ENCODE measurements at regions not wholly inside any gene's neighbourhood (a gene's known extent, or its start where the extent isn't known, plus 50 kb on each side); places are given as distances from the start of the nearest gene placed in this dataset.
"Not testable (repeated sequence)": the region's sequence is repeated elsewhere in the genome, so short reads cannot be mapped to it uniquely, and the experiment has no call there.

DNA sequence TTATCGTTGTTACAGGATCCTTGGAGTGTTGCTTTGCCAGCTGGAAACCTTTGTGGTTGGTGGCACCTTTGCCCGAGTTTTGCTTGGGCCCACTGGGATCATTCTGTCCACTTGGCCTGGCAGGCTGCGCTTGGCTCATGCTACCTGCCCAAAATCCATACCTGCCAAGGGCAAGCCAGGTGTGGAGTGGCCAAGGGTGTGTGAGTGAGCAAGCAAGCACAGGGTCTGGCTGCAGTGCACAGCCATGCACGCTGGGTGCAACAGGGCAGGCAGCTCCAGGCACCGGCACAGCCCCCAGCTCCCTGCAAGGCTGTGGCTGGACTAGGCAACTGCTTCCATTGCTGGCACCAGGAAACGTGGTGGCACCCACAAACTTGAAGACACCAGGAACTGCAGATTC lies 421.8 kb downstream of the ARL4A start:
- ChIA-PET CTCF (no interaction called here), POLR2A (ENCODE audit: low non-redundant PET) (interaction anchor here (0.6 kb wide), 1 partner anchor 534 kb away, joined by 3 read pairs; no protein-coding TSS in a partner anchor)
- Histone ChIP-seq H3K36me3 (ENCODE audit: insufficient read depth, low read length, poor library complexity, severe bottlenecking) (no peaks in the 10 kb centered on the region), H3K4me1 (ENCODE audit: insufficient read depth, low read length, poor library complexity, severe bottlenecking) (no peaks in the 10 kb centered on the region), H3K27ac (ENCODE audit: low read depth, low read length, poor library complexity, severe bottlenecking) (no peak overlapping the region), H3K27me3 (replicated peaks; ENCODE audit: insufficient read depth, low read depth, low read length, poor library complexity) (peaks cover 4% of the 10 kb centered on the region), H3K9me3 (ENCODE audit: low read depth, low read length, poor library complexity, severe bottlenecking) (no peaks in the 10 kb centered on the region), H3K4me3 (ENCODE audit: low read depth, low read length, poor library complexity, severe bottlenecking) (no peak overlapping the region)
- TF ChIP-seq, protein P1, sequence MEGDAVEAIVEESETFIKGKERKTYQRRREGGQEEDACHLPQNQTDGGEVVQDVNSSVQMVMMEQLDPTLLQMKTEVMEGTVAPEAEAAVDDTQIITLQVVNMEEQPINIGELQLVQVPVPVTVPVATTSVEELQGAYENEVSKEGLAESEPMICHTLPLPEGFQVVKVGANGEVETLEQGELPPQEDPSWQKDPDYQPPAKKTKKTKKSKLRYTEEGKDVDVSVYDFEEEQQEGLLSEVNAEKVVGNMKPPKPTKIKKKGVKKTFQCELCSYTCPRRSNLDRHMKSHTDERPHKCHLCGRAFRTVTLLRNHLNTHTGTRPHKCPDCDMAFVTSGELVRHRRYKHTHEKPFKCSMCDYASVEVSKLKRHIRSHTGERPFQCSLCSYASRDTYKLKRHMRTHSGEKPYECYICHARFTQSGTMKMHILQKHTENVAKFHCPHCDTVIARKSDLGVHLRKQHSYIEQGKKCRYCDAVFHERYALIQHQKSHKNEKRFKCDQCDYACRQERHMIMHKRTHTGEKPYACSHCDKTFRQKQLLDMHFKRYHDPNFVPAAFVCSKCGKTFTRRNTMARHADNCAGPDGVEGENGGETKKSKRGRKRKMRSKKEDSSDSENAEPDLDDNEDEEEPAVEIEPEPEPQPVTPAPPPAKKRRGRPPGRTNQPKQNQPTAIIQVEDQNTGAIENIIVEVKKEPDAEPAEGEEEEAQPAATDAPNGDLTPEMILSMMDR (conservative IDR thresholded peaks at IDR 0.05; ENCODE audit: low read depth, low read length): no peak
- TF ChIP-seq EZH2 (IDR thresholded peaks at IDR 0.05; ENCODE audit: borderline replicate concordance, low read depth, low read length, poor library complexity, severe bottlenecking): no peak
- DNase-seq (ENCODE audit: low spot score): no peak
- no TSS peak for BruUV-seq (replicated peaks)
- intact Hi-C loops (cut with micrococcal nuclease; ENCODE audit: unreplicated experiment): no loop called here

DNA sequence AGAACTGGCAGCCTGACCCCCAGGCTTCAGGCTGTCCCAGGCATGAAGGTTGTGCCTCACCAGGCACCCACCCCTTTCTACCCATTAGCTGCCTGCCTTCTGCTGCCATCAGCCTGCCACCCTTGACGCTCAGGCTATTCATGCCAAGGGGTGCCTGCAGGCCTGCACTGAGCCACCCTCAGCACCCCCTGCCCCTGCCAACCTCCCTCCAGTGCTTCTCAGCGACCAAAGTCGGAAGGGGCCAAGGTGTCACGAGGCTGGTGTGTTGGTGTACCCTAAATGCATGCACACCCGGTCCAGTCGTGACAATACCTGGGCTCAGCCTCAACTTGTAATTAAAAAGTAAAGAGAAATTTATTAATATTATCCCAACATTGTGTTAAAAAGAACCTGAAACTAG lies 422.7 kb downstream of the ARL4A start:
- H3K27me3 ChIP-seq (replicated peaks; ENCODE audit: insufficient read depth, low read depth, low read length, poor library complexity): peaks cover 3% of the 10 kb centered on the region
- H3K4me3 ChIP-seq (ENCODE audit: low read depth, low read length, poor library complexity, severe bottlenecking): no peak overlapping the region
- no peaks in the 10 kb centered on the region for H3K4me1 ChIP-seq (ENCODE audit: insufficient read depth, low read length, poor library complexity, severe bottlenecking)
- CTCF ChIA-PET: no interaction called here
- POLR2A ChIA-PET (ENCODE audit: low non-redundant PET): no interaction called here
- TF ChIP-seq EZH2 (IDR thresholded peaks at IDR 0.05; ENCODE audit: borderline replicate concordance, low read depth, low read length, poor library complexity, severe bottlenecking): no peak
- TF ChIP-seq, protein P1 (conservative IDR thresholded peaks at IDR 0.05; ENCODE audit: low read depth, low read length): no peak
- H3K9me3 ChIP-seq (ENCODE audit: low read depth, low read length, poor library complexity, severe bottlenecking): no peaks in the 10 kb centered on the region
- no TSS peak for BruUV-seq (replicated peaks)
- H3K36me3 ChIP-seq (ENCODE audit: insufficient read depth, low read length, poor library complexity, severe bottlenecking): no peaks in the 10 kb centered on the region
- intact Hi-C loops (cut with micrococcal nuclease; ENCODE audit: unreplicated experiment): loop anchor here (10.0 kb wide), 1 partner anchor 425 kb away; the partner anchor contains the start of gene ARL4A
- DNase-seq (ENCODE audit: low spot score): no peak
- no peak overlapping the region for H3K27ac ChIP-seq (ENCODE audit: low read depth, low read length, poor library complexity, severe bottlenecking)

DNA sequence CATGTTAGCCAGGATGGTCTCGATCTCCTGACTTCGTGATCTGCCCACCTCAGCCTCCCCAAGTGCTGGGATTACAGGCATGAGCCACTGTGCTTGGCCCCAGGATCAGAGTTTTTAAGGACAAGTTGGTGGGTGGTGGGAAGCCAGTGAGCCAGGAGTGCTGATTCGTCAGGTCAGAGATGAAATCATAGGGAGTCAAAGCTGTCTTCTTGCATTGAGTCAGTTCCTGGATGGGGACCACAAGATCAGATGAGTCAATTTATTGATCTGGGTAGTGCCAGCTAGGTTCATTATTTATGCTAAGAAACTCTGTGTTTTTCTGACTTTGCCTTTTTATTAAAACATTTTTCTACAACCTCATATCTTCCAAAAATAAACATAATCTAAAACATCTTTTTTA lies 423.8 kb downstream of the ARL4A start:
- no peak for DNase-seq (ENCODE audit: low spot score)
- ChIA-PET CTCF (no interaction called here), POLR2A (ENCODE audit: low non-redundant PET) (no interaction called here)
- no peak overlapping the region for H3K27ac ChIP-seq (ENCODE audit: low read depth, low read length, poor library complexity, severe bottlenecking)
- no peak overlapping the region for H3K4me3 ChIP-seq (ENCODE audit: low read depth, low read length, poor library complexity, severe bottlenecking)
- H3K27me3 ChIP-seq (replicated peaks; ENCODE audit: insufficient read depth, low read depth, low read length, poor library complexity): no peaks in the 10 kb centered on the region
- intact Hi-C loops (cut with micrococcal nuclease; ENCODE audit: unreplicated experiment): loop anchor here (10.0 kb wide), 1 partner anchor 426 kb away; the partner anchor contains the start of gene ARL4A
- no peaks in the 10 kb centered on the region for H3K4me1 ChIP-seq (ENCODE audit: insufficient read depth, low read length, poor library complexity, severe bottlenecking)
- no peak for TF ChIP-seq EZH2 (IDR thresholded peaks at IDR 0.05; ENCODE audit: borderline replicate concordance, low read depth, low read length, poor library complexity, severe bottlenecking)
- TF ChIP-seq, protein P1 (conservative IDR thresholded peaks at IDR 0.05; ENCODE audit: low read depth, low read length): no peak
- BruUV-seq (replicated peaks): no TSS peak
- no peaks in the 10 kb centered on the region for H3K36me3 ChIP-seq (ENCODE audit: insufficient read depth, low read length, poor library complexity, severe bottlenecking)
- no peaks in the 10 kb centered on the region for H3K9me3 ChIP-seq (ENCODE audit: low read depth, low read length, poor library complexity, severe bottlenecking)

DNA sequence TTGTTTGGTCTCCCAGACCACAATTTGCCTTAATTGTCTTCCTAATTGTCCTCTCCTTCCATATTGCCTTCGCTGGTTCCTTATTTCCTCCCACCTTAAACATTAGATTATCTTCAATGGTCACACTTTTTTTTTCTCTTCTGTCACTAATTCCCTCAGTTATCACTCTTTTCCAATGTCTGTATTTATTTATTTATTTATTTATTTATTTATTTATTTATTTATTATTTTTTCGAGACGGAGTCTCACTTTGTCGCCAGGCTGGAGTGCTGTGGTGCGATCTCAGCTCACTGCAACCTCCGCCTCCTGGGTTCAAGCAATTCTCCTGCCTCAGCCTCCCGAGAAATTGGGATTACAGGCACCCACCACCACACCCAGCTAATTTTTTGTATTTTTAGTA lies 426.8 kb downstream of the ARL4A start:
- POLR2A ChIA-PET (ENCODE audit: low non-redundant PET); H3K4me3 ChIP-seq (ENCODE audit: low read depth, low read length, poor library complexity, severe bottlenecking); CTCF ChIA-PET; H3K9me3 ChIP-seq (ENCODE audit: low read depth, low read length, poor library complexity, severe bottlenecking); H3K27ac ChIP-seq (ENCODE audit: low read depth, low read length, poor library complexity, severe bottlenecking); H3K4me1 ChIP-seq (ENCODE audit: insufficient read depth, low read length, poor library complexity, severe bottlenecking); H3K36me3 ChIP-seq (ENCODE audit: insufficient read depth, low read length, poor library complexity, severe bottlenecking); H3K27me3 ChIP-seq (replicated peaks; ENCODE audit: insufficient read depth, low read depth, low read length, poor library complexity); DNase-seq (ENCODE audit: low spot score); BruUV-seq (replicated peaks): not testable (repeated sequence)
- intact Hi-C loops (cut with micrococcal nuclease; ENCODE audit: unreplicated experiment): loop anchor here (10.0 kb wide), 1 partner anchor 429 kb away; the partner anchor contains the start of gene ARL4A
